HEK293 (cell line): ENCODE measurements at regions not wholly inside any gene's neighbourhood (a gene's known extent, or its start where the extent isn't known, plus 50 kb on each side); places are given as distances from the start of the nearest gene placed in this dataset.
A peak's percentile ranks its signal among the peaks of the same experiment; 100 is the strongest.

Source experiments
- CTCF ChIA-PET: fragments of 350-600 bp; formaldehyde crosslinking; extraction: SDS; loops from one replicate; lab custom pipeline; 2021; ENCODE audit warnings: antibody characterized with exemption; lab: Yijun Ruan, JAX
- POLR2A ChIA-PET: fragments of 300-600 bp; formaldehyde crosslinking; extraction: SDS; loops from one replicate; lab custom pipeline; 2020; ENCODE audit warnings: antibody characterized with exemption, inconsistent platforms; lab: Yijun Ruan, JAX
- H3K27ac ChIP-seq: fragments of 200-500 bp; sonication (Bioruptor generic); 2 replicates; pipeline ENCODE4 v1.5.1; 2014; ENCODE audit warnings: low read depth, low read length, control low read depth, inconsistent platforms; ENCODE audit errors: extremely low read depth
- H3K36me3 ChIP-seq, 2 experiments: fragments of 200-500 bp in 1 of 2; sonication (Bioruptor generic) in 1 of 2; 1 replicate in 1 of 2; 2 replicates in 1 of 2; pipeline ENCODE4 v1.5.1; 2014 to 2017; ENCODE audit warnings: inconsistent platforms in 2 of 2, low read length in 2 of 2; ENCODE audit not compliant: control insufficient read depth in 2 of 2, insufficient read depth in 1 of 2
- H3K4me1 ChIP-seq: fragments of 200-500 bp; sonication (Bioruptor generic); 2 replicates; pipeline ENCODE4 v1.5.1; 2014; ENCODE audit warnings: mild to moderate bottlenecking, low read length, inconsistent platforms; ENCODE audit not compliant: control insufficient read depth, insufficient read depth
- H3K4me3 ChIP-seq: 2 replicates; pipeline ENCODE4 v1.5.1; 2011; ENCODE audit warnings: low read depth, mild to moderate bottlenecking, control low read depth, low read length, moderate library complexity
- H3K9me3 ChIP-seq: fragments of 200-500 bp; sonication (Bioruptor generic); 2 replicates; pipeline ENCODE4 v1.5.1; 2014; ENCODE audit warnings: low read depth, low read length, inconsistent platforms; ENCODE audit not compliant: control insufficient read depth, insufficient read depth
- BCL11B ChIP-seq: fragments of 450-650 bp; formaldehyde crosslinking; IDR thresholded peaks from 2 replicates; pipeline ENCODE4 v1.5.1; 2016; ENCODE audit warnings: low read depth, missing biosample characterization, missing genetic modification characterization
- FEZF1 ChIP-seq: fragments of 450-650 bp; formaldehyde crosslinking; IDR thresholded peaks from 2 replicates; pipeline ENCODE4 v1.5.1; 2016; ENCODE audit warnings: missing biosample characterization, missing genetic modification characterization
- GLI2 ChIP-seq: fragments of 450-650 bp; formaldehyde crosslinking; IDR thresholded peaks from 2 replicates; pipeline ENCODE4; 2017; ENCODE audit warnings: missing biosample characterization, missing genetic modification characterization, low read depth, borderline replicate concordance
- HOXA7 ChIP-seq: sonication (generic); formaldehyde crosslinking; IDR thresholded peaks from 2 replicates; pipeline ENCODE4 v1.8.1; 2022; ENCODE audit warnings: missing genetic modification reagents, borderline replicate concordance
- KLF8 ChIP-seq: fragments of 450-650 bp; formaldehyde crosslinking; IDR thresholded peaks from 2 replicates; pipeline ENCODE4 v1.5.1; 2016; ENCODE audit warnings: missing biosample characterization, missing genetic modification characterization
- TRIM28 ChIP-seq: IDR thresholded peaks from 2 replicates; pipeline ENCODE4 v1.6.1; 2011; ENCODE audit warnings: low read length, control low read depth, borderline replicate concordance
- WT1 ChIP-seq: fragments of 450-650 bp; formaldehyde crosslinking; IDR thresholded peaks from 2 replicates; pipeline ENCODE4 v1.5.1; 2016; ENCODE audit warnings: missing biosample characterization, missing genetic modification characterization
- ZIC2 ChIP-seq: fragments of 450-650 bp; formaldehyde crosslinking; IDR thresholded peaks from 2 replicates; pipeline ENCODE4 v1.5.1; 2016; ENCODE audit warnings: missing biosample characterization, missing genetic modification characterization
- ZNF221 ChIP-seq: fragments of 450-650 bp; formaldehyde crosslinking; IDR thresholded peaks from 2 replicates; pipeline ENCODE4 v1.5.1; 2017; ENCODE audit warnings: missing biosample characterization, missing genetic modification characterization, borderline replicate concordance
- ZNF239 ChIP-seq: fragments of 450-650 bp; formaldehyde crosslinking; IDR thresholded peaks from 2 replicates; pipeline ENCODE4 v1.5.1; 2016; ENCODE audit warnings: missing biosample characterization, missing genetic modification characterization
- ZNF311 ChIP-seq: fragments of 450-650 bp; formaldehyde crosslinking; IDR thresholded peaks from 2 replicates; pipeline ENCODE4 v1.5.1; 2017; ENCODE audit warnings: missing biosample characterization, missing genetic modification characterization, borderline replicate concordance
- ZNF324 ChIP-seq: fragments of 450-650 bp; formaldehyde crosslinking; IDR thresholded peaks from 2 replicates; pipeline ENCODE4 v1.5.1; 2016; ENCODE audit warnings: missing biosample characterization, missing genetic modification characterization
- ZNF394 ChIP-seq: fragments of 450-650 bp; formaldehyde crosslinking; IDR thresholded peaks from 2 replicates; pipeline ENCODE4 v1.5.1; 2016; ENCODE audit warnings: missing biosample characterization, missing genetic modification characterization, mild to moderate bottlenecking, moderate library complexity, borderline replicate concordance
- ZNF777 ChIP-seq: fragments of 450-650 bp; formaldehyde crosslinking; IDR thresholded peaks from 2 replicates; pipeline ENCODE4 v1.5.1; 2017; ENCODE audit warnings: missing biosample characterization, missing genetic modification characterization, borderline replicate concordance
- ZNF830 ChIP-seq: fragments of 450-650 bp; IDR thresholded peaks from 2 replicates; pipeline ENCODE4 v1.5.0; 2018; ENCODE audit warnings: missing biosample characterization, missing genetic modification characterization, low read depth, mild to moderate bottlenecking, moderate library complexity
- ZNF837 ChIP-seq: fragments of 450-650 bp; formaldehyde crosslinking; IDR thresholded peaks from 2 replicates; pipeline ENCODE4 v1.5.1; 2016; ENCODE audit warnings: missing biosample characterization, missing genetic modification characterization
- TF ChIP-seq, protein P1 (sequence below): fragments of 450-650 bp; formaldehyde crosslinking; IDR thresholded peaks from 2 replicates; pipeline ENCODE4 v1.5.1; 2016; ENCODE audit warnings: missing biosample characterization, missing genetic modification characterization
- TF ChIP-seq, protein P2 (sequence below): fragments of 450-650 bp; formaldehyde crosslinking; IDR thresholded peaks from 2 replicates; pipeline ENCODE4 v1.5.1; 2016; ENCODE audit warnings: missing biosample characterization, missing genetic modification characterization
- TF ChIP-seq, protein P3 (sequence below): fragments of 450-650 bp; formaldehyde crosslinking; conservative IDR thresholded peaks from 2 replicates; pipeline ENCODE4 v1.5.1; 2016; ENCODE audit warnings: low read depth, missing biosample characterization, missing genetic modification characterization
- TF ChIP-seq, protein P4 (sequence below): fragments of 450-650 bp; formaldehyde crosslinking; IDR thresholded peaks from 2 replicates; pipeline ENCODE4 v1.5.1; 2016; ENCODE audit warnings: missing biosample characterization, missing genetic modification characterization
- TF ChIP-seq, protein P5 (sequence below): fragments of 450-650 bp; formaldehyde crosslinking; IDR thresholded peaks from 2 replicates; pipeline ENCODE4 v1.5.1; 2016; ENCODE audit warnings: missing biosample characterization, missing genetic modification characterization

DNA sequence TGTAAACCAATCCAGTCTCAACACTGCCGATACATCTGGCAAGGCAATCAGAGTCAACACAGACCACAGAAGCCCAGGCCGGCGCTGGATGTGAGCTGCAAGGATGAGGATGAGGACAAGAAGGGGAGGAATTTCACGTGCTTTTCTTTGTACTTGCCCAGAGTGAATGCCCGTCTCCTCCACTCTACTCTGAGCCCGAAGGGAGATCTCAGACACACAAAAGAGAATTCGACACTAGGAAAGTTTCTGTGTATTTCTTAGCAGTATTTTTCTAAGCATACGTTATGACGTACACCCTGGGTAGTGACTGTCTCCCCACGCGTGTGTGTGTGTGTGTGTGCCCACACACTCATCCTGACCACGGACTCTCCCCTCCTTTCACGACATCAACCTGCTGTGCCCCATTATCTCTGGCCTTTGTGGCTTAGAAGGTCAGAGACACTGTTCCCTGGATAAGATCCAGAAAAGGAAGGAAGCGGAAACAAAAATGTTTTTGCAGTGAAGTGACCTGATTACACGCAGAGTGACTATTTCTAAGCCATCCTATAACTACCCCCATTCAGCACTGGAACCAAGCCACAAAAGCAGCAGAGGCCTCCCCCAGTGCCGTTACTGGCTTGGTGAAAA lies 227.3 kb upstream of the DAPK1 start (continued):
- TF ChIP-seq ZIC2 (tag by site-specific recombination): peak; percentile 57
- no peak for TF ChIP-seq ZNF221
- TF ChIP-seq, protein P1, sequence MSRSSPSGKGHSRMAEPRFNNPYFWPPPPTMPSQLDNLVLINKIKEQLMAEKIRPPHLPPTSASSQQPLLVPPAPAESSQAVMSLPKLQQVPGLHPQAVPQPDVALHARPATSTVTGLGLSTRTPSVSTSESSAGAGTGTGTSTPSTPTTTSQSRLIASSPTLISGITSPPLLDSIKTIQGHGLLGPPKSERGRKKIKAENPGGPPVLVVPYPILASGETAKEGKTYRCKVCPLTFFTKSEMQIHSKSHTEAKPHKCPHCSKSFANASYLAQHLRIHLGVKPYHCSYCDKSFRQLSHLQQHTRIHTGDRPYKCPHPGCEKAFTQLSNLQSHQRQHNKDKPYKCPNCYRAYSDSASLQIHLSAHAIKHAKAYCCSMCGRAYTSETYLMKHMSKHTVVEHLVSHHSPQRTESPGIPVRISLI (tag by site-specific recombination): no peak
- TF ChIP-seq ZNF837 (tag by site-specific recombination): no peak
- TF ChIP-seq WT1 (tag by site-specific recombination): no peak; the same call in 1 of the 2 replicates

DNA sequence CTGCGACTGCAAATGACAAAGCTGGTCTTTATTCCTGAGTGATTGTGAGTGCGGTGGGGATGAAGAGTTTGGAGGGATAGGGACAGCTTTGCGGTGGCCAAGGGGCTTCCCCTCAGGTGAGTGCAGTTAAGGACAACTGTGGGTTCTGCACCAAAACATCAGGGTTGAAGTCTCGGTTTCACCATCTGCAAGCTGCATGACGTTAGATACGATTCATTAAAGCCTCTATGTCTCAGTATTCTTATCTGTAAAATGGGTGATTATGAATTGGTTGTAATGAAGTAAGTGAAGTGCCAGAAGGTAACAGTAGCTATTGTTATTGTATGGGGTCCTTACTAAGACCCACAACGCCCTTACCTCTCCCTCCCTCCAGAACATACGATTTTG lies 226.8 kb upstream of the DAPK1 start:
- CTCF ChIA-PET: interaction anchor here (0.6 kb wide), 1 partner anchor 43 kb away, joined by 3 read pairs; no protein-coding TSS in a partner anchor
- peaks cover 3% of the 10 kb centered on the region; the same call in 1 of the 2 replicates for H3K4me1 ChIP-seq
- TF ChIP-seq ZNF221 (no peak), ZNF324 (no peak), ZNF830 (no peak), GLI2 (tag by site-specific recombination) (no peak), ZNF394 (tag by site-specific recombination) (no peak), BCL11B (tag by site-specific recombination) (no peak), KLF8 (tag by site-specific recombination) (0 out of 2 replicates have a peak, but pooled peaks have one; percentile 24), ZNF239 (no peak), FEZF1 (tag by site-specific recombination) (no peak), HOXA7 (CRISPR knock-in tag) (no peak), ZNF777 (tag by site-specific recombination) (no peak), ZNF311 (tag by site-specific recombination) (no peak), TRIM28 (peak; percentile 54; the same call in 1 of the 2 replicates)
- TF ChIP-seq, protein P2, sequence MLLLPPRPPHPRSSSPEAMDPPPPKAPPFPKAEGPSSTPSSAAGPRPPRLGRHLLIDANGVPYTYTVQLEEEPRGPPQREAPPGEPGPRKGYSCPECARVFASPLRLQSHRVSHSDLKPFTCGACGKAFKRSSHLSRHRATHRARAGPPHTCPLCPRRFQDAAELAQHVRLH (tag by site-specific recombination): 0 out of 2 replicates have a peak, but pooled peaks have one; percentile 15
- TF ChIP-seq, protein P3, sequence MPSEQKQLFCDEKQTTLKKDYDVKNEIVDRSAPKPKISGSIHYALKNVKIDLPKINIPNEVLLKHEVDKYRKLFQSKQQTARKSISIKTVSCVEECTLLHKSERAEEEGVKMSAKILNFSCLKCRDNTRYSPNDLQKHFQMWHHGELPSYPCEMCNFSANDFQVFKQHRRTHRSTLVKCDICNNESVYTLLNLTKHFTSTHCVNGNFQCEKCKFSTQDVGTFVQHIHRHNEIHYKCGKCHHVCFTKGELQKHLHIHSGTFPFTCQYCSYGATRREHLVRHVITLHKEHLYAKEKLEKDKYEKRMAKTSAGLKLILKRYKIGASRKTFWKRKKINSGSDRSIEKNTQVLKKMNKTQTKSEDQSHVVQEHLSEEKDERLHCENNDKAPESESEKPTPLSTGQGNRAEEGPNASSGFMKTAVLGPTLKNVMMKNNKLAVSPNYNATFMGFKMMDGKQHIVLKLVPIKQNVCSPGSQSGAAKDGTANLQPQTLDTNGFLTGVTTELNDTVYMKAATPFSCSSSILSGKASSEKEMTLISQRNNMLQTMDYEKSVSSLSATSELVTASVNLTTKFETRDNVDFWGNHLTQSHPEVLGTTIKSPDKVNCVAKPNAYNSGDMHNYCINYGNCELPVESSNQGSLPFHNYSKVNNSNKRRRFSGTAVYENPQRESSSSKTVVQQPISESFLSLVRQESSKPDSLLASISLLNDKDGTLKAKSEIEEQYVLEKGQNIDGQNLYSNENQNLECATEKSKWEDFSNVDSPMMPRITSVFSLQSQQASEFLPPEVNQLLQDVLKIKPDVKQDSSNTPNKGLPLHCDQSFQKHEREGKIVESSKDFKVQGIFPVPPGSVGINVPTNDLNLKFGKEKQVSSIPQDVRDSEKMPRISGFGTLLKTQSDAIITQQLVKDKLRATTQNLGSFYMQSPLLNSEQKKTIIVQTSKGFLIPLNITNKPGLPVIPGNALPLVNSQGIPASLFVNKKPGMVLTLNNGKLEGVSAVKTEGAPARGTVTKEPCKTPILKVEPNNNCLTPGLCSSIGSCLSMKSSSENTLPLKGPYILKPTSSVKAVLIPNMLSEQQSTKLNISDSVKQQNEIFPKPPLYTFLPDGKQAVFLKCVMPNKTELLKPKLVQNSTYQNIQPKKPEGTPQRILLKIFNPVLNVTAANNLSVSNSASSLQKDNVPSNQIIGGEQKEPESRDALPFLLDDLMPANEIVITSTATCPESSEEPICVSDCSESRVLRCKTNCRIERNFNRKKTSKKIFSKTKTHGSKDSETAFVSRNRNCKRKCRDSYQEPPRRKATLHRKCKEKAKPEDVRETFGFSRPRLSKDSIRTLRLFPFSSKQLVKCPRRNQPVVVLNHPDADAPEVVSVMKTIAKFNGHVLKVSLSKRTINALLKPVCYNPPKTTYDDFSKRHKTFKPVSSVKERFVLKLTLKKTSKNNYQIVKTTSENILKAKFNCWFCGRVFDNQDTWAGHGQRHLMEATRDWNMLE (tag by site-specific recombination): no peak
- TF ChIP-seq, protein P4, sequence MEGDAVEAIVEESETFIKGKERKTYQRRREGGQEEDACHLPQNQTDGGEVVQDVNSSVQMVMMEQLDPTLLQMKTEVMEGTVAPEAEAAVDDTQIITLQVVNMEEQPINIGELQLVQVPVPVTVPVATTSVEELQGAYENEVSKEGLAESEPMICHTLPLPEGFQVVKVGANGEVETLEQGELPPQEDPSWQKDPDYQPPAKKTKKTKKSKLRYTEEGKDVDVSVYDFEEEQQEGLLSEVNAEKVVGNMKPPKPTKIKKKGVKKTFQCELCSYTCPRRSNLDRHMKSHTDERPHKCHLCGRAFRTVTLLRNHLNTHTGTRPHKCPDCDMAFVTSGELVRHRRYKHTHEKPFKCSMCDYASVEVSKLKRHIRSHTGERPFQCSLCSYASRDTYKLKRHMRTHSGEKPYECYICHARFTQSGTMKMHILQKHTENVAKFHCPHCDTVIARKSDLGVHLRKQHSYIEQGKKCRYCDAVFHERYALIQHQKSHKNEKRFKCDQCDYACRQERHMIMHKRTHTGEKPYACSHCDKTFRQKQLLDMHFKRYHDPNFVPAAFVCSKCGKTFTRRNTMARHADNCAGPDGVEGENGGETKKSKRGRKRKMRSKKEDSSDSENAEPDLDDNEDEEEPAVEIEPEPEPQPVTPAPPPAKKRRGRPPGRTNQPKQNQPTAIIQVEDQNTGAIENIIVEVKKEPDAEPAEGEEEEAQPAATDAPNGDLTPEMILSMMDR: no peak
- TF ChIP-seq, protein P5, sequence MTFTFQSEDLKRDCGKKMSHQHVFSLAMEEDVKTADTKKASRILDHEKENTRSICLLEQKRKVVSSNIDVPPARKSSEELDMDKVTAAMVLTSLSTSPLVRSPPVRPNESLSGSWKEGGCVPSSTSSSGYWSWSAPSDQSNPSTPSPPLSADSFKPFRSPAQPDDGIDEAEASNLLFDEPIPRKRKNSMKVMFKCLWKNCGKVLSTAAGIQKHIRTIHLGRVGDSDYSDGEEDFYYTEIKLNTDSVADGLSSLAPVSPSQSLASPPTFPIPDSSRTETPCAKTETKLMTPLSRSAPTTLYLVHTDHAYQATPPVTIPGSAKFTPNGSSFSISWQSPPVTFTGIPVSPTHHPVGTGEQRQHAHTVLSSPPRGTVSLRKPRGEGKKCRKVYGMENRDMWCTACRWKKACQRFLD (tag by site-specific recombination): no peak
- POLR2A ChIA-PET: no interaction called here
- no peak overlapping the region for H3K27ac ChIP-seq
- no peaks in the 10 kb centered on the region for H3K36me3 ChIP-seq
- no peaks in the 10 kb centered on the region for H3K9me3 ChIP-seq
- no peak overlapping the region for H3K4me3 ChIP-seq
